MV-4-11 (cell line): ENCODE measurements at regions not wholly inside any gene's neighbourhood (a gene's known extent, or its start where the extent isn't known, plus 50 kb on each side); places are given as distances from the start of the nearest gene placed in this dataset.
"Not testable (repeated sequence)": the region's sequence is repeated elsewhere in the genome, so short reads cannot be mapped to it uniquely, and the experiment has no call there.

Experiments
- DNase-seq: peaks from one replicate; lab custom pipeline; 2025; lab: John Stamatoyannopoulos, UW

DNA sequence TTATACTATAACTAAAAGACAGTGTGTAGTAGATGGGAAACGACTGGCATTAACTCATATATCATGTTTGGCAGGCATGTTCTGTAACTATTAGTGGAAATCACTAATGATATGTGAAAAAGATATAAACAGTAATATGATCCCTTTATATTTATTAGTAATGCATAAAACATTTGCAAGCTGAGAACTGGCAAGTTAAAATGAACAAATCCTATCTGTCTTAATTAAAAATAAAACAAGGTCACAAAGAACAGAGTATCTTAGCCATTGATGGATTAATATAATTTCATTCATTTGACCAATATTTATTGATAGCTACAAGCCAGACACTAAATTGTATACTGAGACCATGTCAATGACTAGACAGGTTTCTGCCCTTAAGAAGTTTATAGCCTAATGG lies 154.5 kb downstream of the CRPPA start:
- no peak for DNase-seq

DNA sequence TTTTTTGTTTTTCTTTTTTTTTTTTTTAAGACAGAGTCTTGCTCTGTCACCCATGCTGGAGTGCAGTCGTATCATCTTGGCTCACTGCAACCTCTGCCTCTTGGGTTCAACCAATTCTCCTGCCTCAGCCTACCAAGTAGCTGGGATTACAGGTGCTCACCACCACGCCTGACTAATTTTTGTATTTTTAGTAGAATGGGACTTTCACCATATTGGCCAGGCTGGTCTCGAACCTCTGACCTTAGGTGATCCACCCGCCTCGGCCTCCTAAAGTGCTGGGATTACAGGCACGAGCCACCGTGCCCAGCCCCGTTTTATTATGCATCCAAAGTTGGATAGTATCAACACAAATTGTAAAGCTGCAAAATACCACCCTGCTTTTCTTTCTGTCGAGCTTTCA lies 154.9 kb downstream of the CRPPA start:
- not testable (repeated sequence) for DNase-seq

DNA sequence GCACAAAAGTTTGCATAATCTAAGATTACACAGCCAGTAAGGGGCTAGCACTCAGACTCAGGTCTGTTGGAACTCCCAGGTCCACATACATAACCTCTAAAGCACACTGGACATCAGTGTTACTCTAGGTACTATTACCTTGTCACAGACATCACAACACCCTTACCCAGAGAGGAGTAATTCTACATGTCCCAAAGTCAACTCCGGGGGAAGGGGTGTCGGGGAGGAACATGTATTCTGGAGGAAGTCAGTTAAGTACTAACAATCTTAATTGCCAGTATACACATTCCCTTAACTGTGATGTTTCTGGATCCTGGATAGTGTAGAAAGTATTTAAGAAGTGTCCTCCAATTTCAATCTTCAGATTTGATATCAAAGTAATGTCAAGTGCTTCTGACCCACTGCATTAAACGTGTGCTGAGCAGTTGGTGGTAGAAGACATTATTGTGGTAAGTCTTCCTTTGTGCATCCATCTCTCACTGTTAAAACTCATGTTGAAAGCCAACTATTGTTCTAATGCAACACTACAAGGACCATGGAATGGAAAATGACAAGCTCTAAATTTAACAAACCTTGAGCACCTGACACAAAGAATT lies 155.4 kb downstream of the CRPPA start:
- no peak for DNase-seq

DNA sequence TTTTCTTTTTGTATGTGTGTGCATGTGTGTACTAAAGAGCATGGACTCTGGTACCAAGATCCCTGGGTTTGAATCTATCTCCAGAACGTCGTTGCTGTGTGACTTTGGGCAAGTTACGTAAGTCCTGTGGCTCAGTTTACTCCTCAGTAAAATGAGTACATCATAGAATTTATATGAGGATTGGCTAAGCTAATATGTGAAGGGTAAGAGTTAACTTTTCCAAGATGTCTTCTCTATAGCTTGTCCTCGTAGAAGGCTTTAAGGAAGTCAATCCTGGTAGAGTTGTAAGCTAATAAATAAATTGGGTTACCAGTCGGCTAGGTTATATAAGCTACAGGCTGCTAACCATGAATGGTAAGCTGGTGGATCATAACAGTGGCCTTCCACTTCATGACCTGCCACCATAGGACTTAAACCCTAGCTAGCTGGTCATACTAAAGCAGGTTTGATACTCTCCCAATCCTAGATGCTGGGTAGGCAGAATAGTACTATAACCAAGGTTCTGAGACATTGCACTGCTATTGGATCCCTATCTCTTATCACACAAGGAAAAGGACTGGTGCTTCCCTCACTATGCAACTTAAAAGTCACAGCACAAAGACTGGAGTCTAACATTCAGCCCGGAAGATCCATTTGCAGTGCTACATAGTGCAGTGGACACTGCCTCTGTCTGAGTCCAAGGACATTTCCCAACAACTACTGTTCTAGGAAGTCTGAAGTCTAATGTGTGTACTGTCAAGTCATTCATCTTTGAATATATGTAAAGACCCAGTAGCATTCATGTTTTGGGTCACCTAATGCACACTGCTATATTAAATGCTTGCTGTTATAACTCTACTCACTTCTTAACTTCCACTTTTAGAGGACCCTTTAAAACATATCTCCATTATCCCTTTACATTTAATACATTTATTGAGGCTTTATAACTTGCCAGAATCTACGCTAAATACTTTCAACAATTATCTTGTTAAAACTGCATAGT lies 156.2 kb downstream of the CRPPA start:
- no peak for DNase-seq

DNA sequence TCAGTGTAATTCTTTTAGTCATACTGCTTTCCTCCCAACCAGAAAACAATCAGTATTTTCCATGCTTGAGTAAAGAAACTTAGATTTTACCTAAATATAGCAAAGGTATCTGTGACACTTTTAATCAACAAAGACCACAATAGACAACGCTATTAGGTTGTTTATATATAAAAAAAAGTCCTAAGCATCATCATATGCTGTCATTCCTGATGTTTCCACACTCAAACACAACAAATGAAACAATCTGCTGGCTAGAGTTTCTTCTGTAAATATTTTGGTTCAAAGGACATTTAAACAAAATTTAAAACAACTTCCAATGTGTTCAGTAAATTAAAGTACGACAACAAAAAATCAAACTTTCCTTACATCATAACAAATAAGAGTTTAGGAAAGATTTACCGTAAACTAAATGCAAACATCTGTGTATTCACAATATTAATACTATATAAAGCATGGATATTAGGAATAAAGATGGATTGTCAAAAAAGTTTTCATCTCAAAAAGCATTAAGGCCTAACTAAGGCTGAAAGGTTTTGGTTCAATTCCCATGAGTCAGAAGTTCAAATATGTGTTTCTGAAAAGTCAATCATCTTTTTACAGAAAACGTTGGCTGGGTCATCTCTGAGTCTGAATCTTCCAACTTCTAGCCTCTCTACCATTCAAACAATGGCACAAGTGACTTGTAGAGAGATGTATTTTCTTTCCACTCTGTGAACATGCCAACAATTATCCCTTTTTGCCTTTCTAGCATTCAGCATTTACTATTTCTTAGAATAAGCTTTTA lies 157.1 kb downstream of the CRPPA start:
- no peak for DNase-seq

DNA sequence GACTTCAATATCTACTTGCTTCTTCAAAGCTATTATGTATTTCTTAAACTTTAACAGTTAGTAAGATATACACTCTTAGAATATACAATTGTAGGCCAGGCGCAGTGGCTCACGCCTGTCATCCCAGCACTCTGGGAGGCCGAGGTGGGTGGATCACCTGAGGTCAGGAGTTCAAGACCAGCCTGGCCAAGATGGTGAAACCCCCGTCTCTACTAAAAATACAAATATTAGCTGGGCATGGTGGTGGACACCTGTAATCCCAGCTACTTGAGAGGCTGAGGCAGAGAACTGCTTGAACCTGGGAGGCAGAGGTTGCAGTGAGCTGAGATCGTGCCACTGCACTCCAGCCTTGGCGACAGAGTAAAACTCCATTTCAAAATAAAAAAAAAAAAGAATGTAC lies 158.0 kb downstream of the CRPPA start:
- DNase-seq = not testable (repeated sequence)

DNA sequence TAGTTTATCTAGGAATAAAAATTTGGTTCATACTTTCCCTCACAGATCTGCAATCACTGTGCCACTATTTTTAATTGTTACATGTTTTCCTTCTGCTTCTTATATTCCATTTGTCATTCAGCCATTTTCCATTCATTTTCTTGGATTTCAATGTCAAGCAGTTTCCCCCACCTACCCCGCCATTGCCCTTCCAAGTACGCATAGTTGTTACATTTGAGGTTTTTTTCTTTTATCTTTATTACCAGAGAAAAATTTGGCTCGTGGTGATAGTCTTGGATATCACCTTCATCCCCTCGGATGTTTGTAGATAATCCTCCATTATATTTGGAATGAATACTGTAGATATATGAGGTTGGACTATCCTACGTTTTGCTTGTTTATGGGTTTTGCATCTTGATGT lies 159.7 kb downstream of the CRPPA start:
- DNase-seq = no peak

DNA sequence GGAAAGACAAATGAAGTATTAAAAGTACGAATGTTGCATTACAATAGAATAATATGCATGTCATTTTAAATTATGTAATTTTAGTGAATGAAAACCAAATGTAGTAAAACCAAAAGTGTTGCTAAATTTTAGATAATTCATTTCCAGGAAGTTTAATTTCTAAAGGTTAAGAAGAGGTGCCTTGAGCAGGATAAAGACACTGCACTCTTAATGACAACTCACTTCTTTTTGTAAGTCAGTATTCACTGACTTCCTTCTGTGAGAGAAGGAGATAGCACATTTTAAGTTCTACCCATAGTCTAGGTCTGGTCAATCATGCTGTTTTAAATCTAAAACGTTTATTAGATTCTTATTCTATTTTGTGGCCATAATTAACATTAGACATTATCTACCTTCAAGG lies 160.2 kb downstream of the CRPPA start:
- no peak for DNase-seq

DNA sequence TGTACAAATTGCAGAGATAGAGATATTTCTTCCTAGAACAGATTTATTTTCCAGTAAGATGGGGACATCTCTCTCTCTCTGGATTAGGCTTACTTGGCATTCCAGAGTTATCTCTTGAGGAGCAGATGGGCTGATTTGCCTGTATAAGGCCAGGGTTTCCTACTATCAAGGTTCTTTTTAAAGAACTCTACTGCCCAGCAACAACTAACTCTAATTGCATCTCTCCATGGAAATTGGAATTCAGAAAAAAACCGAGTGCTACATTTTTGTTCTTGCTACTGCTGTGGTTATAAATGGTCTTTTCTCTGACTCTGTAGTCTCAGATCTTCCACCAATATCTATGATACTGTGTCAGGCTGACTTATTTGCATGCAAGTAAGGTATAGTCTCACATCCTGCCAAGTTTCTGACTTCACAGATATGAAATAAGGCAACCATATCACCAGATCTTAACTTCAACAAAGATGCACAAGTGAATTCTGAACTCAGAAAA lies 161.1 kb downstream of the CRPPA start:
- no peak for DNase-seq

DNA sequence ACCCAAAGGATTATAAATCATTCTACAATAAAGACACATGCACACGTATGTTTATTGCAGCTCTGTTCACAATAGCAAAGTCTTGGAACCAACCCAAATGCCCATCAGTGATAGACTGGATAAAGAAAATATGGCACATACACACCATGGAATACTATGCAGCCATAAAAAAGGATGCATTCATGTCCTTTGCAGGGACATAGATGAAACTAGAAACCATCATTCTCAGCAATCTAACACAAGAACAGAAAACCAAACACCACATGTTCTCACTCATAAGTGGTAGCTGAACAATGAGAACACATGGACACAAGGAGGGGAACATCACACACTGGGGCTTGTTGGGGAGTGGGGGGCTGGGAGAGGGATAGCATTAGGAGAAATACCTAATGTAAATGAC lies 164.9 kb downstream of the CRPPA start:
- not testable (repeated sequence) for DNase-seq

DNA sequence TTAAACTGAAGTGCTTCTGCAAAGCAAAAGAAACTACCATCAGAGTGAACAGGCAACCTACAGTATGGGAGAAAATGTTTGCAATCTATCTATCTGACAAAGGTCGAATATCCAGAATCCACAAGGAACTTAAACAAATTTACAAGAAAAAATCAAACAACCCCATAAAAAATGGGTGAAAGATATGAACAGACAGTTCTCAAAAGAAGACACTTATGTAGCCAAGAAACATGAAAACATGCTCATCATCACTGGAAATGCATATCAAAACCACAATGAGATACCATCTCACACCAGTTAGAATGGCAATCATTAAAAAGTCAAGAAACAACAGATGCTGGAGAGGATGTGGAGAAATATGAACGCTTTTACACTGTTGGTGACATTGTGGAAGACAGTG lies 165.4 kb downstream of the CRPPA start:
- not testable (repeated sequence) for DNase-seq

DNA sequence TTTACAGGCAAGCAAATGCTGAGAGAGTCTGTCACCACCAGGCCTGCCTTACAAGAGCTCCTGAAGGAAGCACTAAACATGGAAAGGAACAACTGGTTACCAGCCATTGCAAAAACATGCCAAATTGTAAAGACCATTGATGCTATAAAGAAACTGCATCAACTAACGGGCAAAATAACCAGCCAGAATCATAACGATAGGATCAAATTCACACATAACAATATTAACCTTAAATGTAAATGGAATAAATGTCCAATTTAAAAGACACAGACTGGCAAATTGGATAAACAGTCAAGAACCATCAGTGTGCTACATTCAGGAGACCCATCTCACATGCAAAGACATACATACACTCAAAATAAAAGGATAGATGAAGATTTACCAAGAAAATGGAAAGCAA lies 170.7 kb downstream of the CRPPA start:
- not testable (repeated sequence) for DNase-seq

DNA sequence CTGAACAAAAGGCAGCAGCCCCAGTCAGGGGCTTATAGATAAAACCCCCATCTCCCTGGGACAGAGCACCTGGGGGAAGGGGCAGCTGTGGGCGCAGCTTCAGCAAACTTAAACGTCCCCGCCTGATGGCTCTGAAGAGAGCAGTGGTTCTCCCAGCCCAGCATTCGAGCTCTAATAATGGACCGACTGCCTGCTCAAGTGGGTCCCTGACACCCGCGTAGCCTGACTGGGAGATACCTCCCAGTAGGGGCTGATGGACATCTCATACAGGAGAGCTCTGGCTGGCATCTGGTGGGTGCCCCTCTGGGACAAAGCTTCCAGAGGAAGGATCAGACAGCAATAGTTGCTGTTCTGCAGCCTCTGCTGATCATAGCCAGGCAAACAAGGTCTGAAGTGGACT lies 172.1 kb downstream of the CRPPA start:
- not testable (repeated sequence) for DNase-seq

DNA sequence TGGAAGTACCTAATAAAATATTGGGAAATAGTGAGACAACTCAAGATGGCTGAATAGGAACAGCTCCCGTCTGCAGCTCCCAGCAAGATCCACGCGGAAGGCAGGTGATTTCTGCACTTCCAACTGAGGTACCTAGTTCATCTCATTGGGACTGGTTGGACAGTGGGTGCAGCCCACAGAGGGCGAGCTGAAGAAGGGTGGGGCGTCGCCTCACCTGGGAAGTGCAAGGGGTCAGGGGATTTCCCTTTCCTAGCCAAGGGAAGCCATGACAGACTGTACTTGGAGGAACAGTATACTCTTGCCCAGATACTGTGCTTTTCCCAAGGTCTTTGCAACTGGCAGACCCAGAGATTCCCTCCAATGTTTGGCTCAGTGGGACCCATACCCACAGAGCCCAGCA lies 172.8 kb downstream of the CRPPA start:
- DNase-seq = not testable (repeated sequence)

DNA sequence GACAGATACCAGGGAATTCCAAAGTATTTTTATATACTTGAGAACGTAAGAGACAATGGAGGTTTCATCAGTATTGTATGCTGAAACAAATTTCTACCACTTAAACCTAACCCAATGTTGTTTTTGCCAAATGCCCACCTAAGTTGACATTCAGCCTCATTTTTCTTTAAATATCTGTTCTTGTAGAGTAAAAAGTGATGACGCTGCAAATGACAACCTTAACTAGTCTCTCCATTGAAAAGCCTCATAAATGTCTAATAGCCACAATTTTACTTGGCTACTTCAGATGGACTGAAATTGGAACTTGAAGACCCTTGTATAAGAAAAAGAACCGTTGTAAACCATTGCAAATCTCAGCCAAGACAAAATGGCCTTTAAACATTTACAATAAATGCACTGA lies 176.9 kb downstream of the CRPPA start:
- DNase-seq = no peak

DNA sequence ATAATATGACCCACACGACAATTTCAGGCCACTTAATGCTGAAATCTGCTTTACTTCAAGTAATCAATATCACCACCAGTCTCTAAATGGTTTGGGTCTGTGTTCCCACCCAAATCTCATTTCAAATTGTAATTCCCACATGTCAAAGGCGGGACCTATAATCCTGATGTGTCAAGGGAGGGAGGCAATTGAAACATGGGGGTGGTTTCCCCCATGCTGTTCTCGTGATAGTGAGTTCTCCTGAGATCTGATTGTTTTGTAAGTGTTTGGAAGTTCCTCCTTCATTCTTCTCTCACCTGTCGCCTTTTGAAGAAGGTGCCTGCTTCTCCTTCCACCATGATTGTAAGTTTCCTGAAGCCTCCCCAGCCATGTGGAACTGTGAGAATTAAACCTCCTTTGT lies 178.4 kb downstream of the CRPPA start:
- no peak for DNase-seq

DNA sequence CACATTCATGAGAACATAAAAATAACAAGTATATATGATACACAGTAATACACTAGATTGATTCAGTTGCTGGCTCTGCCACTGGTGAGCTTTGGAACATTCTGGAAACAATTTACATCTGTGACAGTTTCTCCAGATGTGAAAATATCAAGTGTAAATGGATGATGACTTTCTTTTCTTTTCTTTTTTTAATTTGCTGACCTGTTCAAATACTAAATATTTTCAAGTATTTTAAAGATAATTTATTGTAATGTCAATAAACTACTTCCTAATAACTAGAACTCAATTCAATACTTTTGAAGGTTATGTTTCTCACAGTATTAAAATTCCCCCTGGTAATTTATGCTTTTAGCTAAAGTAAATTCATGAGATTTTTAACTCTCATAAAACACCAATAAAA lies 180.3 kb downstream of the CRPPA start:
- no peak for DNase-seq

DNA sequence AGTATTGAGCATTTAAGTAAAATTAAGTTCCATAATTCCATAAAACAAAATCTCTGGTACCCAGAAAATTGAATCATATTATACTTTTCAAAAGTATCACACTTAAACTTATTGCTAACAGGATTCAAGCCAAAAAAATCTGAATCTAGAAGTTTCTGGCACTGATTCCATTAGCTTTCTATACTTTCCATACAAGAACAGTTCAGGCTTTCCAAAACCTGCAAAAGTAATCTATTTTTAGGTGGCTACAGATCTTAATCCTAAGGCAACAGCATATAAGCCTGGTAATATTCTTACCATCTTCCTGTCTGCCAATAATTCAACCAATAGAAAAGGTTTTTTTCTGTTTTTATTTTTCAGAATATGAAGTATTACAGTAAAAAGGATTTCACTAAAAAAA lies 185.0 kb downstream of the CRPPA start:
- DNase-seq = no peak

DNA sequence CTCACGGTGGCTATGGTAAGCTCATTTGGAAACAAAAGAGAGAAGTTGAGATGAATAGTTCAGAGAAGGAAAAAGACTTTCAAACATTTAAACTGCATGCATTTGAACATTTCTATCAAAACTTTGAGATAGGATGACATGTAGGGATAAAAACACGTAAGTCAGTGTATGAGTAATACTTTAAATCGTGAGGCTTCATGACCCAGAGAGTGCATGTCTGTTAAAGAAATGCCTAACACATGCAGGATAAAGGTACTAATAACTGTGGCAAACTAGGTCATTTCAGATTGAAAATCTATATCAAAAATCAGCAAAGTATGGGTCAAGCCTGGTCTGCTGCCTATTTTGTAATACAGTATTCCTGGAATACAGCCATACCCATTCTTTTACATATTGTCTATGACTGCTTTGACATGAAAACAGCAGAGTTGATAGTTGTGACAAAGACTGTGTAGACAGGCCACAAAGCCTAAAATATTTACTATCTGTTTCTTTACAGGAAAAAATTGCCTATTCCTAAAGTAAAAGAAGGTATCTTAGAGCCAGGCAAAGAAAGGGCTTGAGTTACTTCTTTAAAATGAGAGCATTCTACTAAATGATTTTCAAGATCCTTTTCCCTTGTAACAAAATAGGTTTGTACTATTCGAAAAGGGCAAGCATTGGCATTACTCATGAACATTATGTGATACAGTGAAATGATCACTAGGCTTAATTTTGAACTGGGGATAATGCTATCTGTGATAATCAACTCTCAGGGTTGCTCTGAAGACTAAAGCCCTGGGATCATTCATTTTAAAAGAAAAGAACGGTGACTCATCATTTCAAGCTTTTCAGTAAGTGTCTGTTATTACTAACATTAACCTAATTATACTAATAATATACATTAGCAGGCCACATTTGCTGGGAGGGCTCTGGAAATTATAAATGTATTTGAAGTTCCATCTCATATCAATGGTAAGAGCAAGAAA lies 185.9 kb downstream of the CRPPA start:
- DNase-seq = no peak

DNA sequence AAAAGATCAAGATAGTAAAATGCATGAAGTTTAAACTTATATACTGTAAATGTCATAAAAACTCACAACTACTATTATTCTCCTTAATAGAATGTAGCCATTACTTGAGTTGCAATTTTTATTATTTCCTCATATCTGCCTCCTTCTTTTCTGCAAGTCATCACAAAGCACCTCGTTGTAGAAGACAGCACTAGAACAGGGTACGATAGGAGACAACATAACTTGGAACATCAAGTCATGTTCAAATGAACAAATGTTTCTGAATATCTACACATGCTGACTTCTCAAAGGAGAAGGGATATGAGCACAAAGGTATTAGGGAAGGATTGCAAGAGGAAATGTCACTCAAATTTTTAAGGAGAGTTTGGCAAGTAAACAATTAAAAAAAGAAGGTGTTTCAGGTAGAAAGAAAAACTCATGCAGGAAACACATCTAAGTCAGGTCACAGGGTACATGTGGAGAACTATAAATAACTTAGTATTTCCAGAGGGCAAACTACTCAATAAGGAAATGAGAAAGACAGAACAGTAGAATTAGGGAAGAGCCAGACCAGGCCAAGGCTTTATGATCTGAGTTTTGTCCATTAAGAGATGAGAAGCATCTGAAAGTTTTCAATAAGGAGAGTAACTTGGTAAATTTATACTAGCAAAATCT lies 186.7 kb downstream of the CRPPA start:
- DNase-seq = no peak

DNA sequence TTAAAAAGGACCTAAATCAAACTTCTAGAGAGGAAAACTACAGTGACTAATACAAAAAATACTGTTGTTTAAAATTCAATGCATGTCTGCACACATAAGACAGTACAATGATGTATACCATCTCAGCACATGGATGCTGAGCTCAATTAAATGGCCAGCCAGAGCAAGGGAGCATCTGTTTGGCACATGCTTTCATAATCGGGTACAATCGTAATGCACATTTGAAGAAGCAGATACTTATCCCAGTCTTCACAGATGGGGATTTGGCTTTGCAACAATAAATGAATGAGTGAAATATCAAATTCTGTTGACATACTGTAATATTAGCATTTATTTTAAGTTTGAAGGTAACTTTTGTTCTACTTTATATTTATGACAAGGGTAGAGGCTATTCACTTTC lies 187.8 kb downstream of the CRPPA start:
- no peak for DNase-seq
